ENCODE measurements at regions not wholly inside any gene's neighbourhood (a gene's known extent, or its start where the extent isn't known, plus 50 kb on each side); places are given as distances from the start of the nearest gene placed in this dataset.

DNA sequence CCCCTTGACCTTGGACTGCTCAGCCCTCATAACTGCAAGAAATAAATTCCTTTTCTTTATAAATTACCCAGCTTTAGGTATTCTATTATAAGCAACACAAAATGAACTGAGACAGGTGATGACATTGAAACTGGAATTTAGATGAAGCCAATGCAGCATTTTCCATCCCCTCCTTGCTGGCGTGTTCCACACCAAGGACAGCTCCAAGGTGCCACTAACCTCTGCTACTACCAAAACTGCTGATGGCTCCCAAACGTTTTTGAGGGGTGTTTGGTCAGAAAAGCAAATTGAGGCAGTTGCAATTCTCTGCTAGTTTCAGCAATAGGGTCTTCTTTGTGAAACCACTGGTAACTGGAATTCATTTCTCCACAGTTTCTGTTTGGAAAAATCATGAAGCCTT is 124.8 kb downstream of the DRD1 start:
- H3K4me3 ChIP-seq (ENCODE audit: low read depth in 2 of 2, low read length in 1 of 2): no peak overlapping the region
- H3F3A ChIP-seq (replicated peaks; ENCODE audit: insufficient read depth): no peaks in the 10 kb centered on the region
- no peaks in the 10 kb centered on the region for H4K20me1 ChIP-seq (ENCODE audit: insufficient read depth)
- TF ChIP-seq, protein P1, sequence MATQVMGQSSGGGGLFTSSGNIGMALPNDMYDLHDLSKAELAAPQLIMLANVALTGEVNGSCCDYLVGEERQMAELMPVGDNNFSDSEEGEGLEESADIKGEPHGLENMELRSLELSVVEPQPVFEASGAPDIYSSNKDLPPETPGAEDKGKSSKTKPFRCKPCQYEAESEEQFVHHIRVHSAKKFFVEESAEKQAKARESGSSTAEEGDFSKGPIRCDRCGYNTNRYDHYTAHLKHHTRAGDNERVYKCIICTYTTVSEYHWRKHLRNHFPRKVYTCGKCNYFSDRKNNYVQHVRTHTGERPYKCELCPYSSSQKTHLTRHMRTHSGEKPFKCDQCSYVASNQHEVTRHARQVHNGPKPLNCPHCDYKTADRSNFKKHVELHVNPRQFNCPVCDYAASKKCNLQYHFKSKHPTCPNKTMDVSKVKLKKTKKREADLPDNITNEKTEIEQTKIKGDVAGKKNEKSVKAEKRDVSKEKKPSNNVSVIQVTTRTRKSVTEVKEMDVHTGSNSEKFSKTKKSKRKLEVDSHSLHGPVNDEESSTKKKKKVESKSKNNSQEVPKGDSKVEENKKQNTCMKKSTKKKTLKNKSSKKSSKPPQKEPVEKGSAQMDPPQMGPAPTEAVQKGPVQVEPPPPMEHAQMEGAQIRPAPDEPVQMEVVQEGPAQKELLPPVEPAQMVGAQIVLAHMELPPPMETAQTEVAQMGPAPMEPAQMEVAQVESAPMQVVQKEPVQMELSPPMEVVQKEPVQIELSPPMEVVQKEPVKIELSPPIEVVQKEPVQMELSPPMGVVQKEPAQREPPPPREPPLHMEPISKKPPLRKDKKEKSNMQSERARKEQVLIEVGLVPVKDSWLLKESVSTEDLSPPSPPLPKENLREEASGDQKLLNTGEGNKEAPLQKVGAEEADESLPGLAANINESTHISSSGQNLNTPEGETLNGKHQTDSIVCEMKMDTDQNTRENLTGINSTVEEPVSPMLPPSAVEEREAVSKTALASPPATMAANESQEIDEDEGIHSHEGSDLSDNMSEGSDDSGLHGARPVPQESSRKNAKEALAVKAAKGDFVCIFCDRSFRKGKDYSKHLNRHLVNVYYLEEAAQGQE (IDR thresholded peaks at IDR 0.05; ENCODE audit: low read depth, low read length): peak; percentile 74; the same call in 1 of the 2 replicates
- TF ChIP-seq, protein P2, sequence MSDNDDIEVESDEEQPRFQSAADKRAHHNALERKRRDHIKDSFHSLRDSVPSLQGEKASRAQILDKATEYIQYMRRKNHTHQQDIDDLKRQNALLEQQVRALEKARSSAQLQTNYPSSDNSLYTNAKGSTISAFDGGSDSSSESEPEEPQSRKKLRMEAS (IDR thresholded peaks at IDR 0.05; ENCODE audit: low read depth): no peak
- H3K79me2 ChIP-seq (ENCODE audit: insufficient read depth): no peaks in the 10 kb centered on the region
- H3K27me3 ChIP-seq (ENCODE audit: insufficient read depth): no peaks in the 10 kb centered on the region
- ChIA-PET POLR2A (no interaction called here), CTCF (no interaction called here)
- H3K4me2 ChIP-seq: no peak overlapping the region
- no peak overlapping the region for H3K27ac ChIP-seq (ENCODE audit: low read depth in 2 of 2, low read length in 1 of 2)
- no peaks in the 10 kb centered on the region for H3K36me3 ChIP-seq (replicated peaks in 1 of 2; ENCODE audit: control insufficient read depth in 1 of 2, insufficient read depth in 2 of 2, low read length in 1 of 2)
- no peak overlapping the region for H3K9ac ChIP-seq
- no peaks in the 10 kb centered on the region for H3K9me3 ChIP-seq
- WGBS (ENCODE audit: low lambda C conversion rate): 9% methylated on average over 2 of the region's 2 CpGs
- H3K9me2 ChIP-seq: no peaks in the 10 kb centered on the region
- DNase-seq: no peak
- H3K4me1 ChIP-seq (ENCODE audit: control insufficient read depth in 1 of 2, insufficient read depth in 2 of 2, low read depth in 1 of 2, low read length in 1 of 2): no peaks in the 10 kb centered on the region
- H2AFZ ChIP-seq (ENCODE audit: low read depth): no peak overlapping the region

DNA sequence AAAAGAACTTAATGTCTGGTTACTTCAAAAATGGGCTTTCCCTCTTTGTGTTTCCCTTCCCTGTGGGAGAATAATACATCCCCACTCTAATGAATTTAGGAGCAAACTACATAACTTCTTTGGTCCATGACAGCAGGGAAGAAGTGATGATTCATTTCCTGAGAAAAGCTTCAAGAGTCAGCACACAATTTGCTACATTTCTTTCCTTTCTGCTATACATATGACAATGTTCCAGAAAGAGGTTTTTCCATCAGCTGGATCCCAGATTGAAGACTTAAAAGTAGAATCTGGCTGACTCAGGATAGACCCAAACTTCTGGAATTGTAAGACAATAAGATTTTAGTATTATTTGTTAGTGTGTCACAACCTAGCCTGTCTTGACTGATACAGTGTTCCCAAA is 126.1 kb downstream of the DRD1 start:
- no peak overlapping the region for H3K9ac ChIP-seq
- ChIA-PET POLR2A (no interaction called here), CTCF (no interaction called here)
- no peak overlapping the region for H3K4me3 ChIP-seq (ENCODE audit: low read depth in 2 of 2, low read length in 1 of 2)
- H3K36me3 ChIP-seq (replicated peaks in 1 of 2; ENCODE audit: control insufficient read depth in 1 of 2, insufficient read depth in 2 of 2, low read length in 1 of 2): no peaks in the 10 kb centered on the region
- H3F3A ChIP-seq (replicated peaks; ENCODE audit: insufficient read depth): no peaks in the 10 kb centered on the region
- H3K79me2 ChIP-seq (ENCODE audit: insufficient read depth): no peaks in the 10 kb centered on the region
- H2AFZ ChIP-seq (ENCODE audit: low read depth): no peak overlapping the region
- H3K4me1 ChIP-seq (ENCODE audit: control insufficient read depth in 1 of 2, insufficient read depth in 2 of 2, low read depth in 1 of 2, low read length in 1 of 2): no peaks in the 10 kb centered on the region
- no peaks in the 10 kb centered on the region for H4K20me1 ChIP-seq (ENCODE audit: insufficient read depth)
- H3K9me2 ChIP-seq: no peaks in the 10 kb centered on the region
- no peaks in the 10 kb centered on the region for H3K27me3 ChIP-seq (ENCODE audit: insufficient read depth)
- H3K27ac ChIP-seq (ENCODE audit: low read depth in 2 of 2, low read length in 1 of 2): no peak overlapping the region
- TF ChIP-seq NRF1 (IDR thresholded peaks at IDR 0.05; ENCODE audit: low read depth, low read length) (no peak), POLR2AphosphoS5 (IDR thresholded peaks at IDR 0.05; ENCODE audit: low read depth, low read length) (no peak), MXI1 (IDR thresholded peaks at IDR 0.05; ENCODE audit: low read depth, low read length) (no peak), JUND (IDR thresholded peaks at IDR 0.05) (no peak), RFX5 (IDR thresholded peaks at IDR 0.05; ENCODE audit: low read length) (no peak), EZH2phosphoT487 (IDR thresholded peaks at IDR 0.05; ENCODE audit: borderline replicate concordance, low read depth) (no peak), TCF12 (IDR thresholded peaks at IDR 0.05) (no peak), FOXJ3 (CRISPR knock-in tag; IDR thresholded peaks at IDR 0.05) (no peak), MEF2A (IDR thresholded peaks at IDR 0.05; ENCODE audit: borderline replicate concordance, low read depth) (no peak), EP300 (IDR thresholded peaks at IDR 0.05; ENCODE audit: borderline replicate concordance in 1 of 2, low read depth in 1 of 2, low read length in 1 of 2) (no peak), NFIC (IDR thresholded peaks at IDR 0.05; ENCODE audit: borderline replicate concordance) (no peak), GATA2 (CRISPR knock-in tag; IDR thresholded peaks at IDR 0.05) (no peak), ELF1 (IDR thresholded peaks at IDR 0.05) (no peak), CHD2 (IDR thresholded peaks at IDR 0.05; ENCODE audit: low read length, partially characterized antibody) (no peak), TEAD4 (IDR thresholded peaks at IDR 0.05; ENCODE audit: borderline replicate concordance, insufficient read depth) (no peak), FOSL2 (IDR thresholded peaks at IDR 0.05; ENCODE audit: borderline replicate concordance, low read depth) (no peak), YY1 (IDR thresholded peaks at IDR 0.05; ENCODE audit: low read depth) (no peak)
- TF ChIP-seq, protein P3, sequence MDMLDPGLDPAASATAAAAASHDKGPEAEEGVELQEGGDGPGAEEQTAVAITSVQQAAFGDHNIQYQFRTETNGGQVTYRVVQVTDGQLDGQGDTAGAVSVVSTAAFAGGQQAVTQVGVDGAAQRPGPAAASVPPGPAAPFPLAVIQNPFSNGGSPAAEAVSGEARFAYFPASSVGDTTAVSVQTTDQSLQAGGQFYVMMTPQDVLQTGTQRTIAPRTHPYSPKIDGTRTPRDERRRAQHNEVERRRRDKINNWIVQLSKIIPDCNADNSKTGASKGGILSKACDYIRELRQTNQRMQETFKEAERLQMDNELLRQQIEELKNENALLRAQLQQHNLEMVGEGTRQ (IDR thresholded peaks at IDR 0.05; ENCODE audit: borderline replicate concordance, low read depth, low read length): no peak
- TF ChIP-seq, protein P4, sequence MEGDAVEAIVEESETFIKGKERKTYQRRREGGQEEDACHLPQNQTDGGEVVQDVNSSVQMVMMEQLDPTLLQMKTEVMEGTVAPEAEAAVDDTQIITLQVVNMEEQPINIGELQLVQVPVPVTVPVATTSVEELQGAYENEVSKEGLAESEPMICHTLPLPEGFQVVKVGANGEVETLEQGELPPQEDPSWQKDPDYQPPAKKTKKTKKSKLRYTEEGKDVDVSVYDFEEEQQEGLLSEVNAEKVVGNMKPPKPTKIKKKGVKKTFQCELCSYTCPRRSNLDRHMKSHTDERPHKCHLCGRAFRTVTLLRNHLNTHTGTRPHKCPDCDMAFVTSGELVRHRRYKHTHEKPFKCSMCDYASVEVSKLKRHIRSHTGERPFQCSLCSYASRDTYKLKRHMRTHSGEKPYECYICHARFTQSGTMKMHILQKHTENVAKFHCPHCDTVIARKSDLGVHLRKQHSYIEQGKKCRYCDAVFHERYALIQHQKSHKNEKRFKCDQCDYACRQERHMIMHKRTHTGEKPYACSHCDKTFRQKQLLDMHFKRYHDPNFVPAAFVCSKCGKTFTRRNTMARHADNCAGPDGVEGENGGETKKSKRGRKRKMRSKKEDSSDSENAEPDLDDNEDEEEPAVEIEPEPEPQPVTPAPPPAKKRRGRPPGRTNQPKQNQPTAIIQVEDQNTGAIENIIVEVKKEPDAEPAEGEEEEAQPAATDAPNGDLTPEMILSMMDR (IDR thresholded peaks at IDR 0.05): no peak
- TF ChIP-seq, protein P5, sequence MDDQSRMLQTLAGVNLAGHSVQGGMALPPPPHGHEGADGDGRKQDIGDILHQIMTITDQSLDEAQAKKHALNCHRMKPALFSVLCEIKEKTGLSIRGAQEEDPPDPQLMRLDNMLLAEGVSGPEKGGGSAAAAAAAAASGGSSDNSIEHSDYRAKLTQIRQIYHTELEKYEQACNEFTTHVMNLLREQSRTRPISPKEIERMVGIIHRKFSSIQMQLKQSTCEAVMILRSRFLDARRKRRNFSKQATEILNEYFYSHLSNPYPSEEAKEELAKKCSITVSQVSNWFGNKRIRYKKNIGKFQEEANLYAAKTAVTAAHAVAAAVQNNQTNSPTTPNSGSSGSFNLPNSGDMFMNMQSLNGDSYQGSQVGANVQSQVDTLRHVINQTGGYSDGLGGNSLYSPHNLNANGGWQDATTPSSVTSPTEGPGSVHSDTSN (IDR thresholded peaks at IDR 0.05): no peak
- no peaks in the 10 kb centered on the region for H3K9me3 ChIP-seq
- no peak for DNase-seq
- no peak overlapping the region for H3K4me2 ChIP-seq

All from SK-N-SH (cell line).